ENCODE measurements at regions not wholly inside any gene's neighbourhood (a gene's known extent, or its start where the extent isn't known, plus 50 kb on each side); places are given as distances from the start of the nearest gene placed in this dataset.

GRCh38 chr4:179569549-179569948 lies 2127.3 kb upstream of the AGA start:
- Histone ChIP-seq H3K4me3 (replicated peaks; ENCODE audit: low read depth, low read length) (no peak overlapping the region), H3K36me3 (ENCODE audit: control insufficient read depth, insufficient read depth, low read length) (no peaks in the 10 kb centered on the region), H3K27me3 (replicated peaks; ENCODE audit: control insufficient read depth, insufficient read depth, low read length) (no peaks in the 10 kb centered on the region)
- no peak for DNase-seq (ENCODE audit: extremely low read depth, insufficient read length)
- no peak for TF ChIP-seq CTCF (IDR thresholded peaks at IDR 0.05; ENCODE audit: insufficient read depth, low read length, poor library complexity, severe bottlenecking)

- Histone ChIP-seq H3K36me3 (ENCODE audit: control insufficient read depth, insufficient read depth, low read length) (no peaks in the 10 kb centered on the region), H3K27me3 (replicated peaks; ENCODE audit: control insufficient read depth, insufficient read depth, low read length) (no peaks in the 10 kb centered on the region), H3K4me3 (replicated peaks; ENCODE audit: low read depth, low read length) (no peak overlapping the region)
- no peak for TF ChIP-seq CTCF (IDR thresholded peaks at IDR 0.05; ENCODE audit: insufficient read depth, low read length, poor library complexity, severe bottlenecking)
- no peak for DNase-seq (ENCODE audit: extremely low read depth, insufficient read length)
Observed at GRCh38 chr4:179582164-179582905, 2140.1 kb upstream of the AGA start.

- H3K4me3 ChIP-seq (replicated peaks; ENCODE audit: low read depth, low read length): no peak overlapping the region
- TF ChIP-seq CTCF (IDR thresholded peaks at IDR 0.05; ENCODE audit: insufficient read depth, low read length, poor library complexity, severe bottlenecking): no peak
- no peak for DNase-seq (ENCODE audit: extremely low read depth, insufficient read length)
- no peaks in the 10 kb centered on the region for H3K27me3 ChIP-seq (replicated peaks; ENCODE audit: control insufficient read depth, insufficient read depth, low read length)
- H3K36me3 ChIP-seq (ENCODE audit: control insufficient read depth, insufficient read depth, low read length): no peaks in the 10 kb centered on the region
Observed at GRCh38 chr4:179583221-179583620, 2141.0 kb upstream of the AGA start.

- no peak for DNase-seq (ENCODE audit: extremely low read depth, insufficient read length)
- Histone ChIP-seq H3K27me3 (replicated peaks; ENCODE audit: control insufficient read depth, insufficient read depth, low read length) (no peaks in the 10 kb centered on the region), H3K36me3 (ENCODE audit: control insufficient read depth, insufficient read depth, low read length) (no peaks in the 10 kb centered on the region), H3K4me3 (replicated peaks; ENCODE audit: low read depth, low read length) (no peak overlapping the region)
- TF ChIP-seq CTCF (IDR thresholded peaks at IDR 0.05; ENCODE audit: insufficient read depth, low read length, poor library complexity, severe bottlenecking): no peak
Observed at GRCh38 chr4:179584101-179584500, 2141.9 kb upstream of the AGA start.

- DNase-seq (ENCODE audit: extremely low read depth, insufficient read length): no peak
- Histone ChIP-seq H3K27me3 (replicated peaks; ENCODE audit: control insufficient read depth, insufficient read depth, low read length) (no peaks in the 10 kb centered on the region), H3K4me3 (replicated peaks; ENCODE audit: low read depth, low read length) (no peak overlapping the region), H3K36me3 (ENCODE audit: control insufficient read depth, insufficient read depth, low read length) (no peaks in the 10 kb centered on the region)
- TF ChIP-seq CTCF (IDR thresholded peaks at IDR 0.05; ENCODE audit: insufficient read depth, low read length, poor library complexity, severe bottlenecking): no peak
Observed at GRCh38 chr4:179585761-179586160, 2143.5 kb upstream of the AGA start.

GRCh38 chr4:179586460-179586859 lies 2144.2 kb upstream of the AGA start:
- no peak for DNase-seq (ENCODE audit: extremely low read depth, insufficient read length)
- TF ChIP-seq CTCF (IDR thresholded peaks at IDR 0.05; ENCODE audit: insufficient read depth, low read length, poor library complexity, severe bottlenecking): no peak

More at GRCh38 chr4:179586460-179586859, 2144.2 kb upstream of the AGA start:
- Histone ChIP-seq H3K36me3 (ENCODE audit: control insufficient read depth, insufficient read depth, low read length) (no peaks in the 10 kb centered on the region), H3K4me3 (replicated peaks; ENCODE audit: low read depth, low read length) (no peak overlapping the region), H3K27me3 (replicated peaks; ENCODE audit: control insufficient read depth, insufficient read depth, low read length) (no peaks in the 10 kb centered on the region)
